Endothelial cell of umbilical vein (primary cell): ENCODE measurements at regions not wholly inside any gene's neighbourhood (a gene's known extent, or its start where the extent isn't known, plus 50 kb on each side); places are given as distances from the start of the nearest gene placed in this dataset.

Source experiments
- BruUV-seq: library from RNA; stranded (reverse); fragments of 400-500 nt; replicated peaks from 2 replicates; lab custom pipeline; 2021; lab: Mats Ljungman, UMichigan
- CTCF ChIA-PET: fragments of 300-600, 350-600 bp; sonication (Branson Sonifier 250); formaldehyde crosslinking; loops from one replicate; lab custom pipeline; 2021; ENCODE audit warnings: antibody characterized with exemption, inconsistent platforms; lab: Charles Lee
- POLR2A ChIA-PET: fragments of 300-600, 350-600 bp; sonication (Branson Sonifier 250); formaldehyde crosslinking; loops from one replicate; lab custom pipeline; 2021; ENCODE audit warnings: antibody characterized with exemption, inconsistent platforms; lab: Charles Lee
- DNase-seq: peaks from one replicate; pipeline ENCODE4 v3.0.0-alpha.2; 2011; ENCODE audit warnings: low read depth, low spot score
- FAIRE-seq: peaks from 2 replicates; lab custom pipeline; 2011; peaks lifted over from hg19 to GRCh38; lab: Jason Lieb, UNC
- H2AFZ ChIP-seq: 2 replicates; pipeline ENCODE4 v1.6.0; 2012; ENCODE audit warnings: low read depth, low read length, control low read depth, inconsistent platforms
- H3K27ac ChIP-seq: 2 replicates; pipeline ENCODE4 v1.5.1; 2011; ENCODE audit warnings: low read depth, mild to moderate bottlenecking, control low read depth, low read length, moderate library complexity; ENCODE audit not compliant: insufficient read depth
- H3K27me3 ChIP-seq, 2 experiments: 2 replicates each; pipeline versions ENCODE4 v1.6.0 to v1.6.1; 2011; ENCODE audit warnings: low read length in 2 of 2, mixed read lengths in 1 of 2; ENCODE audit not compliant: control insufficient read depth in 2 of 2, insufficient read depth in 2 of 2
- H3K36me3 ChIP-seq, 2 experiments: 2 replicates in 1 of 2; 3 replicates in 1 of 2; pipeline ENCODE4 v1.5.1; 2011; ENCODE audit warnings: low read length in 2 of 2, mild to moderate bottlenecking in 1 of 2, moderate library complexity in 1 of 2; ENCODE audit not compliant: control insufficient read depth in 2 of 2, insufficient read depth in 2 of 2; ENCODE audit errors: extremely low read depth in 1 of 2
- H3K4me1 ChIP-seq: 3 replicates; pipeline ENCODE4 v1.5.1; 2011; ENCODE audit warnings: mild to moderate bottlenecking, low read length; ENCODE audit not compliant: control insufficient read depth, insufficient read depth; ENCODE audit errors: extremely low read depth
- H3K4me2 ChIP-seq: 2 replicates; pipeline ENCODE4 v1.6.1; 2011; ENCODE audit warnings: low read length, control low read depth, mixed read lengths; ENCODE audit not compliant: insufficient read depth
- H3K4me3 ChIP-seq, 3 experiments: fragments of 200-600 bp in 1 of 3; sonication (generic), shearing (Covaris generic) in 1 of 3; replicated peaks in 1 of 3; 2 replicates each; pipeline ENCODE4 v1.5.1; 2011 to 2016; ENCODE audit warnings: control low read depth in 3 of 3, low read length in 3 of 3, mild to moderate bottlenecking in 2 of 3, inconsistent platforms in 1 of 3, low read depth in 1 of 3, moderate library complexity in 1 of 3; ENCODE audit not compliant: insufficient read depth in 1 of 3
- H3K79me2 ChIP-seq: 2 replicates; pipeline ENCODE4 v1.6.0; 2012; ENCODE audit warnings: low read length, inconsistent platforms; ENCODE audit not compliant: control insufficient read depth, insufficient read depth
- H3K9ac ChIP-seq: replicated peaks from 2 replicates; pipeline ENCODE3; 2011; ENCODE audit warnings: low read length, control low read depth; ENCODE audit not compliant: insufficient read depth; ENCODE audit errors: extremely low read depth
- H3K9me1 ChIP-seq: replicated peaks from 3 replicates; pipeline ENCODE4 v1.6.0; 2011; ENCODE audit warnings: mild to moderate bottlenecking, low read length; ENCODE audit not compliant: control insufficient read depth, insufficient read depth; ENCODE audit errors: extremely low read depth
- H3K9me3 ChIP-seq: replicated peaks from 2 replicates; pipeline ENCODE4 v1.5.1; 2012; ENCODE audit warnings: low read length, inconsistent platforms; ENCODE audit not compliant: control insufficient read depth, insufficient read depth
- H4K20me1 ChIP-seq: replicated peaks from 2 replicates; pipeline ENCODE3; 2011; ENCODE audit warnings: mild to moderate bottlenecking, low read length; ENCODE audit not compliant: control insufficient read depth, insufficient read depth; ENCODE audit errors: extremely low read depth
- CTCF ChIP-seq, 2 donors: IDR thresholded peaks; 1 replicate in 1 of 2; 2 replicates in 1 of 2; pipeline ENCODE4 v1.5.1; 2011; ENCODE audit warnings: low read length in 2 of 2, mild to moderate bottlenecking in 2 of 2, moderate library complexity in 2 of 2, control low read depth in 1 of 2, inconsistent platforms in 1 of 2, low read depth in 1 of 2; ENCODE audit not compliant: insufficient read depth in 1 of 2; ENCODE audit errors: extremely low read depth in 1 of 2
- EZH2 ChIP-seq: IDR thresholded peaks from 2 replicates; pipeline ENCODE4 v1.6.1; 2012; ENCODE audit warnings: borderline replicate concordance, low read depth, mild to moderate bottlenecking, moderate library complexity, low read length, inconsistent platforms; ENCODE audit not compliant: severe bottlenecking
- FOS ChIP-seq: IDR thresholded peaks from 2 replicates; pipeline ENCODE4 v1.6.1; 2011; ENCODE audit warnings: mild to moderate bottlenecking, low read length, moderate library complexity, borderline replicate concordance; ENCODE audit not compliant: insufficient read depth
- GATA2 ChIP-seq: IDR thresholded peaks from 2 replicates; pipeline ENCODE4 v1.7.0; 2011; ENCODE audit warnings: low read depth, mild to moderate bottlenecking, moderate library complexity, mixed read lengths, low read length; ENCODE audit not compliant: insufficient read length, insufficient read depth
- JUN ChIP-seq: IDR thresholded peaks from 2 replicates; pipeline ENCODE4 v1.6.1; 2011; ENCODE audit warnings: borderline replicate concordance, low read depth; ENCODE audit not compliant: insufficient read length, insufficient read depth
- MAX ChIP-seq: IDR thresholded peaks from 2 replicates; pipeline ENCODE4 v1.6.1; 2011; ENCODE audit not compliant: insufficient read depth, insufficient read length
- MYC ChIP-seq: IDR thresholded peaks from one replicate; pipeline ENCODE4 v1.6.1; 2011; ENCODE audit warnings: mild to moderate bottlenecking, low read depth, low read length
- POLR2A ChIP-seq: IDR thresholded peaks from 2 replicates; pipeline ENCODE4 v1.6.1; 2012; ENCODE audit warnings: low read depth, mild to moderate bottlenecking, control low read depth, low read length
- POLR2AphosphoS5 ChIP-seq: IDR thresholded peaks from 2 replicates; pipeline ENCODE4 v1.6.1; 2012; ENCODE audit warnings: low read depth, mild to moderate bottlenecking, control low read depth, low read length, moderate library complexity; ENCODE audit not compliant: insufficient read depth
- dilution Hi-C: fragments of 300-500 bp; cut with MboI; formaldehyde crosslinking; loops from one replicate; pipeline ENCODE4 v1.15.0; 2019; ENCODE audit warnings: low sequenced_read_pairs; ENCODE audit not compliant: extremely low pct_ligation_motif_present
- intact Hi-C: fragments of 100-400 bp; cut with micrococcal nuclease; formaldehyde crosslinking; loops from one replicate; pipeline ENCODE4 v1.10.0; 2022

GRCh38 chr5:63854076-63854475 is 108.2 kb downstream of the HTR1A start:
- POLR2A ChIA-PET, result no interaction called here
- Histone ChIP-seq H3K9me3 (peaks cover 6% of the 10 kb centered on the region), H3K9me1 (no peaks in the 10 kb centered on the region), H3K36me3 (no peaks in the 10 kb centered on the region), H3K4me1 (no peaks in the 10 kb centered on the region), H3K4me3 (no peak overlapping the region), H3K79me2 (no peaks in the 10 kb centered on the region), H4K20me1 (no peaks in the 10 kb centered on the region), H3K27ac (no peak overlapping the region), H3K27me3 (no peaks in the 10 kb centered on the region), H2AFZ (no peak overlapping the region), H3K9ac (no peak overlapping the region), H3K4me2 (no peak overlapping the region)
- no peak for FAIRE-seq
- no peak for TF ChIP-seq JUN
- TF ChIP-seq POLR2A, result no peak
- TF ChIP-seq CTCF (IDR thresholded peaks at IDR 0.05; ENCODE audit: extremely low read depth in 1 of 2, insufficient read depth in 1 of 2, low read depth in 1 of 2, low read length in 2 of 2), result no peak
- TF ChIP-seq POLR2AphosphoS5, result no peak
- no peak for TF ChIP-seq MYC
- TF ChIP-seq EZH2, result no peak
- no peak for TF ChIP-seq FOS
- no peak for TF ChIP-seq MAX
- no peak for TF ChIP-seq GATA2
- CTCF ChIA-PET, result no interaction called here
- no TSS peak for BruUV-seq
- no peak for DNase-seq
- dilution Hi-C loops, result no loop called here
- intact Hi-C loops, result no loop called here
